IPS-18a (cell line): ENCODE measurements at regions not wholly inside any gene's neighbourhood (a gene's known extent, or its start where the extent isn't known, plus 50 kb on each side); places are given as distances from the start of the nearest gene placed in this dataset.

Experiments used
- H3K27ac ChIP-seq: one replicate; pipeline ENCODE4 v1.5.1; 2013; ENCODE audit warnings: low read length
- H3K27me3 ChIP-seq: one replicate; pipeline ENCODE4 v1.6.1; 2013; ENCODE audit warnings: mild to moderate bottlenecking, low read length; ENCODE audit not compliant: control insufficient read depth, insufficient read depth
- H3K36me3 ChIP-seq: one replicate; pipeline ENCODE4 v1.6.1; 2013; ENCODE audit warnings: low read depth, low read length; ENCODE audit not compliant: control insufficient read depth
- H3K4me1 ChIP-seq: one replicate; pipeline ENCODE4 v1.6.1; 2013; ENCODE audit warnings: low read depth, low read length; ENCODE audit not compliant: control insufficient read depth
- H3K4me3 ChIP-seq: one replicate; pipeline ENCODE4 v1.5.1; 2013; ENCODE audit warnings: low read length
- H3K9ac ChIP-seq: one replicate; pipeline ENCODE4 v1.6.1; 2013; ENCODE audit warnings: mild to moderate bottlenecking, low read length, moderate library complexity
- H3K9me3 ChIP-seq: one replicate; pipeline ENCODE4 v1.6.1; 2013; ENCODE audit warnings: low read depth, low read length; ENCODE audit not compliant: control insufficient read depth

DNA sequence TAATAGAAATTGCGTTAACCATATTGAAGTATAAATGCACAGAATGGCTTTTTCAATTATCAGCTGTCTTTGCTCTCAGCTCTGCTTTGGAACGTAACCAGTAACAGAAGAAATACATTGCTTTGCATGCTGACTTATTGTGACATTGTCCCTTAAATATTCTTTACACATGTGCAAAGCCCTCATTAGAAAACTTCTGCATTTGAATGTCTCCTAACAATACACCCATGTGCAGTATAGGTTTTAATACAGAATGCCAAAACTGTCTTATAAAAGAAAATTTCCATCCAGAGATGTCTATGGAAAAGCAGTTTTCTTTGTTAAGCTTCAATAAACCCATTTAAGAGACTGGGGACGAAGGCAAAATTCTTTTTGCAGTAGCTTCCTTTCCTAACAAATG, 560.3 kb upstream of the CHORDC1 start:
- Histone ChIP-seq H3K9me3 (no peaks in the 10 kb centered on the region), H3K27ac (no peak overlapping the region), H3K4me1 (no peaks in the 10 kb centered on the region), H3K27me3 (no peaks in the 10 kb centered on the region), H3K9ac (no peak overlapping the region), H3K4me3 (no peak overlapping the region), H3K36me3 (no peaks in the 10 kb centered on the region)

DNA sequence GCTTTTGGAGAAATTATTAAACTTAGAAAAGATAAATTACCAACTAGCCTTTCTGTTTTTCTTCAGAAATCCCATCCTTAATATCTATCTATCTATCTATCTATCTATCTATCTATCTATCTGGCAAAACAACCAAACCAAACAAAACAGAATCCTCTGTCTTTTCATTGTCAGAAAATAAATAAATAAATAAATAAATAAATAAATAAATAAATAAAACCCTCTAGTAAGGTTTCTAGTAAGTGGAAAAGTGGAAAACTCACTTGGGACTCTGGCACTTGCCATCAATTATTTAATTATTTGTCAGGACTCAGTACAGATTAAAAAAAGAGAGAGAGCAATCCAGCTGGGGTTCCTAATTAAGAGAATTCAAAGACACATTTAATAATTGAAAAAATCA, 556.2 kb upstream of the CHORDC1 start:
- no peak overlapping the region for H3K27ac ChIP-seq
- H3K36me3 ChIP-seq, result no peaks in the 10 kb centered on the region
- no peak overlapping the region for H3K9ac ChIP-seq
- H3K4me1 ChIP-seq, result no peaks in the 10 kb centered on the region
- no peaks in the 10 kb centered on the region for H3K9me3 ChIP-seq
- no peaks in the 10 kb centered on the region for H3K27me3 ChIP-seq
- no peak overlapping the region for H3K4me3 ChIP-seq

DNA sequence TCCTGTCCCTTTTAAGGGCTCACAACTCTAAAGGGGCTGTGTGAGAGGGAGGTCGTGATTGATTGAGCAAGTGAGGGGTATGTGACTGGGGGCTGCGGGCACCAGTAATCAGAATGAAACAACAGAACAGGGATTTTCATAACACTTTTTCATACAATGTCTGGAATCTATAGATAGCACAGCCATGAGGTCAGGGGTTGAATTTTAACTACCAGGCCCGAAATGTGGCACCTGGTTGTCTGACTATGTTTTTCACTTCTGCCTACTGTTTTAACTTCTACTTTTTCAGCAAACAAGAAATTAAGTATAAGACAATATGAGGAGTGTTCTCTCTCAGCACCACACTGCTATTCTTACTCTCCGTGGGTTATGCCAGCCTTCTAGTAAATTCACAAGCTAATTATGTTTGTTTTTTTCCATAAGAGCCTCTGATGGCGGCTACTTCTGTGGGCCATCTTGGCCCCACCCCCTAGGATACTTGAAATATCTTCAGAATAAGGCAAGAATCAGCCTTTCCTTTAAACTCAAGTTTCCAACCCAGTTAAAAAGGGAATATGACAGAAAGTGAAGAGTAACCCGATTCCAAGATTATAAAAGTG, 552.8 kb upstream of the CHORDC1 start:
- Histone ChIP-seq H3K4me1 (no peaks in the 10 kb centered on the region), H3K36me3 (no peaks in the 10 kb centered on the region), H3K27me3 (no peaks in the 10 kb centered on the region), H3K9ac (no peak overlapping the region), H3K9me3 (no peaks in the 10 kb centered on the region), H3K4me3 (no peak overlapping the region), H3K27ac (no peak overlapping the region)

DNA sequence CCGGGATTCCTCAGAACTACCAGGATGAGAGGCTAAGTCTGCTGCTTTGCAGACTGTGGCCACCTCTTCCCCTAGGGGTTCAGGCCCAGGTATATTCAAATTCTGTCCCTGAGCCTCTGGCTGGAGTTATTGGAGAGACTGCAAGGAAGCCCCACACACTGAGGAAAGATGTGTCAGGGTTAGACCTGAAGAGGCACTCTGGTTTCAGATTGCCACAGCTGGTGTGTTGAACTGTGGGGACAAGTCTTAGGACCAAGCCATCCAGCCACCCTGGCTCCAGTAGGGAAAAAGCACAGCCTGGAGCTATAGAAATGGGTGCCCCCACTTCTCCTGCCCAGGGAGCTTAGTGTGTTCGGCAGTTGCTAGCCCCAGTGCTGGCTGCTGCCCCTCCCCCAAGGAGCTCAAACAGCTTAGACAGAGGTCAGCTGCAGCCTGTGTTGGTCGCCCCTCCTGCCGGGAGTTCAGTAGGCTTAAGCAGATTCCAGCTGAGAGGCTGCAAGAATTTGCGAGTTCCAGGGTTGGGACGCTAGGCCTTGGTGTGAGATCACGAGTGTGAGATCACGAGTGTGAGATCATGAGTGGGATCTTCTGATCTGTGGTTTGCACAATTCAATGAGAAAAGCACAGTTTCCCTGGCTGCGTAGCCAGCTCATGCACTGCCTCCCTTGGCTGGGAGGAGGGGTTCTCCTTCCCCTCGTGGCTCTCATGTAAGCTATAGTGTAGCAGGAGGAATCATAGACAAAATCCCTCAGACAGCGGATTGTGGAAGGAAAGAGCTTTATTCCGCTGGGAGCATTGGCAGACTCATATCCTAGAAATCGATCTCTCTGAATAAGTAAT, 552.1 kb upstream of the CHORDC1 start:
- Histone ChIP-seq H3K36me3 (no peaks in the 10 kb centered on the region), H3K27ac (no peak overlapping the region), H3K9ac (no peak overlapping the region), H3K4me3 (no peak overlapping the region), H3K27me3 (no peaks in the 10 kb centered on the region), H3K9me3 (no peaks in the 10 kb centered on the region), H3K4me1 (no peaks in the 10 kb centered on the region)

DNA sequence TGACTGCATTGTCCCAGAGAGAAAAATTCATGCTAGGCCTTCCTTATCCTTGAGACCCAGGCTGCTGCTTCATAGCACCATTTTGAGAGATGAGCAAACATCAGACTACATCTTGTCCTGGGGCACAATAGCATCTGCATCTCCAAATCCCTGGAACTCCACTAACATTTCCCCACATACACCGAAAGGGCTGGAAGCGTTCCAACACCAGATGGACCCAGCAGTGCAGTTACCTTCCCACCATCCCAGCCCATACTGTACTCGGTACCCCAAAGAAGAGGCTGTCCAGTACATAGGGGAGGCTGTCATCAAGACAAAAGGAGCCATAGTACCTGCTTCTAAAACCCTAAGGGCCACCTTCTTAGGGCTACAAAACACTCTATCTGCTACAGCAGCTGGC, 547.2 kb upstream of the CHORDC1 start:
- no peaks in the 10 kb centered on the region for H3K36me3 ChIP-seq
- no peak overlapping the region for H3K9ac ChIP-seq
- H3K4me1 ChIP-seq, result no peaks in the 10 kb centered on the region
- no peak overlapping the region for H3K27ac ChIP-seq
- H3K9me3 ChIP-seq, result no peaks in the 10 kb centered on the region
- H3K27me3 ChIP-seq, result no peaks in the 10 kb centered on the region
- H3K4me3 ChIP-seq, result no peak overlapping the region

DNA sequence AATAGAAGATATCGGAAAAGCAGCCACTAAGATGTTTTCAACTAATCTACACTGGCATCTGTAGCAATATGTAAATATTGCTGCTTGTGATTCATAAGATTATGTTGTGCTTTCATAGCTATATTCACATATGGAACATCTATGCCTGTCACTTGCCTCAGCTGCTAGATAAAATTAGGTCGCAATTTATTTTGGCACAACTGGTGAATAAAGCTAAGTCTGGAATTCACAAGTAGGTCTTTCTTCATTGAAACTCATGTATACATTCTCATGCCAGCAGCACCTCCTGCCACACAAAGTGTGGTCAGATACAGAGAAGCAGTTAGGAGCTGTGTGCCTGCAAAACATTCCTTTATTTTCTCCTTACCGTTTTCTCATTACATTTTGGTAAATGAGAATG, 543.3 kb upstream of the CHORDC1 start:
- no peaks in the 10 kb centered on the region for H3K27me3 ChIP-seq
- H3K36me3 ChIP-seq, result no peaks in the 10 kb centered on the region
- H3K9ac ChIP-seq, result no peak overlapping the region
- H3K4me1 ChIP-seq, result no peaks in the 10 kb centered on the region
- H3K9me3 ChIP-seq, result no peaks in the 10 kb centered on the region
- no peak overlapping the region for H3K27ac ChIP-seq
- H3K4me3 ChIP-seq, result no peak overlapping the region

DNA sequence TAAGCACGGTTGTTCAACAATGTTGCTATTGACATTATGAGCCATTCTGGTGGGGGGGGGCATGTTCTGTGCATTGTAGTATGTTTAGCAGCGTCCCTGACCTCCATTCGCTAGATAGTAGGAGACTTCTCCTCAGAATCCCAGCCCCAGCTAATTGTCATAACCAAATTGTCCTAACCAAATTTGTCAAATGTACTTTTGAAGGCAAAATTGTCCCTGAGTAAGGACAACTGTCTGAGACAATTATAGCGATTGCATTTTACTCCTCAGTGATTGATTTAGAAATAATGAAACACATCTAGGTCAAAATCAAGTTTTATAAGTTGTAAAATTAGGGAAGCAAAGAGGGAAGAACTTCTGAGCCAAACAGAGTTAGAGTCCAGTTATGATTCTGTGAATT, 541.8 kb upstream of the CHORDC1 start:
- no peak overlapping the region for H3K9ac ChIP-seq
- no peaks in the 10 kb centered on the region for H3K36me3 ChIP-seq
- H3K27me3 ChIP-seq, result no peaks in the 10 kb centered on the region
- no peaks in the 10 kb centered on the region for H3K9me3 ChIP-seq
- H3K4me1 ChIP-seq, result no peaks in the 10 kb centered on the region
- no peak overlapping the region for H3K4me3 ChIP-seq
- no peak overlapping the region for H3K27ac ChIP-seq

DNA sequence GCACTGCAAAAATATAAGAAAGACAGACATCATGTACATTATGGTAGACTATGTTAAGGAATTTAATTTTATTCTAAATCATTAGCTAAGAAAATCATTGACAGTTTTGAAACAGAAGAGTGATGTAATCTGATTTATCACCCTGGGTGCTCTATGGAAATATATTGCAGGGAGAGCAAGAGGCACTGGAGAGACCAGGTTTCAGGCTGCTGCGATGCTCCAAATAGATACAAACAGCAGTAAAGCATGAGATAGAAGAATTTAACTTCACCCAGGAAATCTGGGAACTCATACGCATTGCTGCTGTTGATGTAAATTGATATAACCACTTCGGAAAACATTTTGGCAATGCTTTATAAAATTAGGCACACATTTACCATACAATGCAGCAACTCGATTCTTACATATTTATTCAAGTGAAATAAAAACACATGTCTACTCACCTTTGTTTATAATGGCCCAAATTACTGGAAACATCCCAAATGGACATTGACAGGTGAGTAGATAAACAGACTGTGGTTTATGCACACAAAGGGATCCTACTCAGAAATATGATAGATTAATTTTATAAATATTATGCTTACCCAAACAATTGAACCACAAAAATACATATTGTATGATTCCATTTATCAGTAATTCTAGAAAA, 535.1 kb upstream of the CHORDC1 start:
- H3K9me3 ChIP-seq, result no peaks in the 10 kb centered on the region
- H3K27ac ChIP-seq, result no peak overlapping the region
- H3K4me3 ChIP-seq, result no peak overlapping the region
- H3K36me3 ChIP-seq, result no peaks in the 10 kb centered on the region
- no peaks in the 10 kb centered on the region for H3K4me1 ChIP-seq
- H3K9ac ChIP-seq, result no peak overlapping the region
- no peaks in the 10 kb centered on the region for H3K27me3 ChIP-seq

DNA sequence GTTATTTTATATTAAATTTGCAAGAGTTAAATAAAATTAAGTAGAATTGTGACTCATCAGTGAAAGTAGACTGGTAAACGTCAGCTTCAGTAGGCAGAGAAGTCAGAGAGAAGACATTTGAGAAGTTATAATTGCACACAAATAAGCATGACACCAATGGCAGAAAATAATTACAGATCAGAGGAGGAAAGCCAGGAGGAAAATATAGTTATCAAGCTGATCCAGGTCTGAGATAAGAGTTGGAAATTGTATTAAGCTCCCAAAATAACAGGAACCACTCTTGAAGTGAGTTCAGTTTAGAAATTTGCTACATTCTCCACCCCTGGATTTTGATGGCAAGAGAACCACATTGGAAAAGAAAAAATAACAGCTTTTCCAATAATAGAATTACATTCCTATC, 533.8 kb upstream of the CHORDC1 start:
- H3K9me3 ChIP-seq, result no peaks in the 10 kb centered on the region
- no peak overlapping the region for H3K9ac ChIP-seq
- H3K4me3 ChIP-seq, result no peak overlapping the region
- H3K36me3 ChIP-seq, result no peaks in the 10 kb centered on the region
- no peaks in the 10 kb centered on the region for H3K27me3 ChIP-seq
- H3K27ac ChIP-seq, result no peak overlapping the region
- H3K4me1 ChIP-seq, result no peaks in the 10 kb centered on the region

DNA sequence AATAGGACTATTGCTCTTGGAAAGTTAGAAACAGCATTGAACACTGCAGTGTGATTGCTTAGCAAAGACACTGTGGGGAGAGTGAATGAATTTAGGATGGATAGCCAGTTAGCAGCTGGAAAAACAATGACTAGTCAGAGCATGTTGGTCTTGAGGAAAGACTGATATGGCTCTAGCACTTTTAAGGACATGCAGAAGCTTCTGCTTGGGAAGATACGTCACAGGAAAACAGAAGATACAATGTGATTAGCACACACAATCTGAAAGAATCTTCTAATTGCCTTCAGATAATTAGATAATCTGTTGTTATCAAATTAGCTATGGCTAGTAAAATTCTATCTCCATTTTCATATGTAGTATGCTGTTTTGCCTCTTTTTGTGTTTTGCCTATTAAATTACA, 530.7 kb upstream of the CHORDC1 start:
- Histone ChIP-seq H3K27me3 (no peaks in the 10 kb centered on the region), H3K27ac (no peak overlapping the region), H3K9ac (no peak overlapping the region), H3K4me3 (no peak overlapping the region), H3K4me1 (no peaks in the 10 kb centered on the region), H3K36me3 (no peaks in the 10 kb centered on the region), H3K9me3 (no peaks in the 10 kb centered on the region)

DNA sequence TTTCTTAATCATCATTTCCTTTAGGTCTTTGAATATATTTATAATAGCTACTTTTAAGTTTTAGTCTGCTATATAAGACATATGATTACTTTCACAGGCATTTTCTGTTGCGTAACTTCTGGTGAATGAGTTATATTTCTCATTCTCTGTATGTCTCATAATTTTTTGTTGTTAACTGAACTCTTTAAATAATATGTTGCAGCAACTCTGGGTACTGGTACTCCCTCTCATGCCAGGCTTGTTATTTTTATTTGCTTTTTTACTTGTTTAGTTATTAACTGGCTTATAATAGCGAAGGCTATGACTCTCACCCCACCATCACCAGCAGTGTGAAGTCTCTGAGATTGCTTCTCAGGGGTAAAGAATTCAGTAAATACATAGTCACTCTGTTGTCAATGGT, 524.2 kb upstream of the CHORDC1 start:
- H3K27ac ChIP-seq, result no peak overlapping the region
- H3K9ac ChIP-seq, result no peak overlapping the region
- peaks cover 9% of the 10 kb centered on the region for H3K9me3 ChIP-seq
- no peak overlapping the region for H3K4me3 ChIP-seq
- no peaks in the 10 kb centered on the region for H3K36me3 ChIP-seq
- H3K4me1 ChIP-seq, result no peaks in the 10 kb centered on the region
- H3K27me3 ChIP-seq, result no peaks in the 10 kb centered on the region

DNA sequence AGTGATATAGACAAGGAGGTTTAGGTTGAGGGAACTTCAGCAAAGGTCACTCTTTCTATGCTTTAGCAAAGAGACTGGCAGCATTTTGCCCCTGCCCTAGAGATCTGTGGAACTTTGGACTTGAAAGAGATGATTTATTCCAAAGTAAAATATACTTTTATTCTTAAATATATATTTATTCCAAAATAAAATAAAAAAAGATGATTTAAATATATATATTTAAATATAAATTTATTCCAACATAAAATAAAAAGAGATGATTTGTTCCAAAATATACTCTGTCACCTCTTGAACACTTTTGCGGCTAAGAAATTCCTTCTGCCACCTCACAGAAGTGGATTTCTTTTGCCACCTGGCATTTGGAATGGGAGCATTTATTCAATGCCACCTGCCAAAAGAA, 521.3 kb upstream of the CHORDC1 start:
- Histone ChIP-seq H3K4me3 (no peak overlapping the region), H3K27ac (no peak overlapping the region), H3K4me1 (no peaks in the 10 kb centered on the region), H3K9ac (no peak overlapping the region), H3K36me3 (no peaks in the 10 kb centered on the region), H3K9me3 (peaks cover 9% of the 10 kb centered on the region), H3K27me3 (no peaks in the 10 kb centered on the region)
